ENCODE measurements at regions not wholly inside any gene's neighbourhood (a gene's known extent, or its start where the extent isn't known, plus 50 kb on each side); places are given as distances from the start of the nearest gene placed in this dataset.

- TF ChIP-seq CTCF (IDR thresholded peaks at IDR 0.05; ENCODE audit: low read depth, low read length, missing input control) = no peak
- TF ChIP-seq HNF4A (conservative IDR thresholded peaks at IDR 0.05) = no peak
- TF ChIP-seq HNF4G (IDR thresholded peaks at IDR 0.05) = no peak
- no peak for TF ChIP-seq RXRA (IDR thresholded peaks at IDR 0.05)
- no peak for TF ChIP-seq TAF1 (conservative IDR thresholded peaks at IDR 0.05)
These were observed 468.5 kb downstream of the NFIB start (continued) for GRCh38 chr9:13845460-13845859.

GRCh38 chr9:13841746-13842462 lies 472.0 kb downstream of the NFIB start:
- no peak for TF ChIP-seq YY1 (IDR thresholded peaks at IDR 0.05)
- TF ChIP-seq REST (IDR thresholded peaks at IDR 0.05) = no peak
- TF ChIP-seq TAF1 (conservative IDR thresholded peaks at IDR 0.05) = no peak
- TF ChIP-seq JUND (IDR thresholded peaks at IDR 0.05) = no peak
- no peak for TF ChIP-seq NR2F2 (IDR thresholded peaks at IDR 0.05)
- TF ChIP-seq FOXA1 (IDR thresholded peaks at IDR 0.05) = no peak
- TF ChIP-seq RXRA (IDR thresholded peaks at IDR 0.05) = no peak
- TF ChIP-seq GABPA (IDR thresholded peaks at IDR 0.05 in 1 of 2, conservative IDR thresholded peaks at IDR 0.05 in 1 of 2) = no peak
- no peak for TF ChIP-seq FOXA2 (IDR thresholded peaks at IDR 0.05)
- TF ChIP-seq ATF3 (IDR thresholded peaks at IDR 0.05) = no peak
- TF ChIP-seq EGR1 (IDR thresholded peaks at IDR 0.05; ENCODE audit: low read depth in 2 of 2) = no peak
- no peak for TF ChIP-seq HNF4A (conservative IDR thresholded peaks at IDR 0.05)
- TF ChIP-seq ZBTB33 (IDR thresholded peaks at IDR 0.05) = no peak
- TF ChIP-seq MAX (IDR thresholded peaks at IDR 0.05) = no peak
- no peak for TF ChIP-seq SP1 (IDR thresholded peaks at IDR 0.05)
- Histone ChIP-seq H3K27me3 (ENCODE audit: control insufficient read depth in 4 of 4, insufficient read depth in 4 of 4, low read length in 3 of 4) (no peaks in the 10 kb centered on the region), H3K36me3 (ENCODE audit: control insufficient read depth in 4 of 4, insufficient read depth in 3 of 4, low read depth in 1 of 4, low read length in 3 of 4) (no peaks in the 10 kb centered on the region), H3K9ac (ENCODE audit: low read depth in 1 of 2, low read length in 2 of 2) (no peak overlapping the region), H3K4me3 (ENCODE audit: low read depth in 1 of 3, low read length in 3 of 3) (no peak overlapping the region), H3K9me3 (ENCODE audit: control insufficient read depth in 4 of 4, low read length in 3 of 4) (peaks cover 0 to 3% (median 0%) of the 10 kb centered on the region in 4 donors), H3K4me1 (ENCODE audit: control insufficient read depth in 4 of 4, insufficient read depth in 4 of 4, low read length in 3 of 4) (no peaks in the 10 kb centered on the region), H3K27ac (ENCODE audit: low read depth in 1 of 2, low read length in 2 of 2) (no peak overlapping the region)
- DNase-seq (ENCODE audit: low spot score) = no peak
- WGBS = 57% methylated on average over 7 of the region's 7 CpGs
